ENCODE measurements at regions not wholly inside any gene's neighbourhood (a gene's known extent, or its start where the extent isn't known, plus 50 kb on each side); places are given as distances from the start of the nearest gene placed in this dataset.

DNA sequence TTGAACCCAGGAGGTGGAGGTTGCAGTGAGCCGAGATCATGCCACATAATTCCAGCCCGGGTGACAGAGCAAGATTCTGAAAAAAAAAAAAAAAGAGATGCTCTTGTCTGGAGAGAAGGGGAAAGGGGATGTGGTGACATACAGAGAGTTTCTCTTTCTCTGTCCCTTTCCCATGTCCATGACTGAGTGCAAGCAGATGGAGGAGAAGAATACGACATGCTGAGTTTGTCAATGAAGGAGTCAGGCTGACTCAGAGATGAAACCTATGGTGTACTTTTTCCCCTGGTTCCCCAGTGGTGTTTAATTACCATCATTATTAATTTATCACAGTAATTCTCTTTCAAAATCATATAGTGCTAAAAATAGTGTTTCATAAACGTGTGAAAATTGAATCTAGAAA is 448.8 kb downstream of the FOXO1 start:
- TF ChIP-seq CTCF (conservative IDR thresholded peaks at IDR 0.05; ENCODE audit: low read depth in 2 of 2) (no peak), JUNB (IDR thresholded peaks at IDR 0.05; ENCODE audit: unreplicated experiment) (no peak), POLR2AphosphoS5 (IDR thresholded peaks at IDR 0.05; ENCODE audit: low read depth) (no peak)

Data from GM23338 (cell line).